Fibroblast of the conjunctiva (primary cell): ENCODE measurements at regions not wholly inside any gene's neighbourhood (a gene's known extent, or its start where the extent isn't known, plus 50 kb on each side); places are given as distances from the start of the nearest gene placed in this dataset.

ENCODE experiments used
- DNase-seq: peaks from one replicate; pipeline ENCODE4 v3.0.0-alpha.2; 2010; ENCODE audit warnings: low read depth

DNA sequence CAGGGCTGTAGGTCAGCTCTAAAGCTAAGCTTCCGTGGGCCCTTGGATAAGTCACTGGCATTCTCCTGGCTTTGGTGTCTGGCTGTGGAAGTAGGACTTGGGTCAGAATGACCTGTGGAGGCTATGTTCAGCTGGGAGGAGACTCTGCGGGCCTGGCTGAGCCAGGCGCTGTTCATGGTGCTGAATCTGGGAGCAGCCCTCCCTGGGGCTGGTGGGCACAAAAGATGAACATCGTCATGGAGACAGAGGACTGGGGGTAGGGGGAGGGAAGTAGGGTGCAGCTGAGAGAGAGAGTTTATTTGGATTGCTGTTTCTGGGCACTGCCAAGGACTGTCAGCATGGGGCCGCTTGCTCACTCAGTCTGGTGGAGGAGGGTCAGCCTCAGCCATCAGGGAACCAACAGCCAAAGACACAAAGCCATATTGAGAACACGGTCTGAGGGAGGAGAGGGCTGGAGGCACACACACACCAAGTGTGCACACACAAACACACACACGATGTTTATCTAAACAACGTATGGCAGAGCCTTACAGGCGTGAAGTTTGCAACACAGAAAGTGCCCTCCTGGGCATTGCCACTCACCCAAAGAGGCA lies 120.7 kb upstream of the LINGO1 start:
- DNase-seq = no peak

DNA sequence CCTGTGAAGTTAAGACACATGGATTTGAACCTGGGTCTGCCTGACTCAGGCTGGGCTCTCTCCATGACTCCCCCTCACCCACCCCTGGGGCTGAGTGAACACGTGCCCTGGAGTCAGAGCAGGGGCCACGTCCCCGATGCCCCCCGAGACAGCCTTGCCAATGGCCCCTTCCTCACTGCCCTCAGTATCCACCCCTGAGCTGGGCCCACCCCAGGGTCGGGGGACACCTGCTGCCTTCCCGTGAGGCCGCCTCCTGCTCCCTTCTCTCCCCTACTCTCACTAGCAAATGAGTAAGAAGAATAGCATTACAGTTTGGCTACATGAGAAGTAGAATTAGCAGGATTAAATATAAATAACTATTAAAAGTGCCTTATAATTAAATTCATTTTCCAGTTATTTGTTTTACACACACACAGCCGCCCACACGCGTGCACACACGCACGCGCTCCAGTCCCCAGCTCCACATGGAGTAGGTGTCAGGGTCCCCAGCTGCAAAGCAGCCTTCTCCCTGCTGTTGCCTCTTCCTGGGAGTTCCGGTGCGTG lies 117.4 kb upstream of the LINGO1 start:
- DNase-seq = no peak

DNA sequence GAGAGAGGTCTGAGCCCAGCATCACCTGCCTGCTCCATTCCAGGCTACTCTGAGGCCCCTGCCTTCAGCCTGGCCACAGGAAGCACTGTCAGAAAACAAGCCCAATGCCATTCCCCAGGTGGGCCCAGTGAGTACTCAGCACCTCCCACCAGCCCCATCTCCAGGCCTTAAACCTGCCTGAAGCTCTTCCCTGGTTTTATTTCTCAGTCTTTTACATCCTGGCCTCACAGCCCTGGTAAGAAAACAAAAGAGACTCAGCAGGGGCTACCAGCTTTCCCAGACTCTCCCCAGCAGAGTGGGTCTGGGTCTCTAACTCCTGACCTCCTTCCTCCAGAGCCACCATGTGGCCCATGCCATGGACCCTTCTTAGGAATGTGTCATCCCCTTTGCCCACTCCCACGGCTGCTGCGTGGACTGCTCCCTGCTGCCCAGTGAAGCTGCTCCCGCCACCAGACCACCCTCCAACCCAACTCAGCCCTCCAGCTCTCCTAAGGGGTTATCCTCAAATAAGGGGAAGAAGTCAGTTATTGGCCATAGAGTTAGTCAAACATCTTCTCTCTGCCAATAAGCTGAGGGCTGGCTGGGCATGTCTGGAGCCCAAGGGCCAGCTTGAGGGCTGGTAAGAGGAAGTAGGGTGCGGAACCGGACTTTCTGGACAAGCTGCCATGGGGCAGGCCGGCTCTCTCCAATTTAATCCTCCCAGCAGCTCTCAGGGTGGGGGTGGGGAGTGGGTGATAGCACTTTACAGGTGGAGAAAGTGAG lies 116.7 kb upstream of the LINGO1 start:
- no peak for DNase-seq

DNA sequence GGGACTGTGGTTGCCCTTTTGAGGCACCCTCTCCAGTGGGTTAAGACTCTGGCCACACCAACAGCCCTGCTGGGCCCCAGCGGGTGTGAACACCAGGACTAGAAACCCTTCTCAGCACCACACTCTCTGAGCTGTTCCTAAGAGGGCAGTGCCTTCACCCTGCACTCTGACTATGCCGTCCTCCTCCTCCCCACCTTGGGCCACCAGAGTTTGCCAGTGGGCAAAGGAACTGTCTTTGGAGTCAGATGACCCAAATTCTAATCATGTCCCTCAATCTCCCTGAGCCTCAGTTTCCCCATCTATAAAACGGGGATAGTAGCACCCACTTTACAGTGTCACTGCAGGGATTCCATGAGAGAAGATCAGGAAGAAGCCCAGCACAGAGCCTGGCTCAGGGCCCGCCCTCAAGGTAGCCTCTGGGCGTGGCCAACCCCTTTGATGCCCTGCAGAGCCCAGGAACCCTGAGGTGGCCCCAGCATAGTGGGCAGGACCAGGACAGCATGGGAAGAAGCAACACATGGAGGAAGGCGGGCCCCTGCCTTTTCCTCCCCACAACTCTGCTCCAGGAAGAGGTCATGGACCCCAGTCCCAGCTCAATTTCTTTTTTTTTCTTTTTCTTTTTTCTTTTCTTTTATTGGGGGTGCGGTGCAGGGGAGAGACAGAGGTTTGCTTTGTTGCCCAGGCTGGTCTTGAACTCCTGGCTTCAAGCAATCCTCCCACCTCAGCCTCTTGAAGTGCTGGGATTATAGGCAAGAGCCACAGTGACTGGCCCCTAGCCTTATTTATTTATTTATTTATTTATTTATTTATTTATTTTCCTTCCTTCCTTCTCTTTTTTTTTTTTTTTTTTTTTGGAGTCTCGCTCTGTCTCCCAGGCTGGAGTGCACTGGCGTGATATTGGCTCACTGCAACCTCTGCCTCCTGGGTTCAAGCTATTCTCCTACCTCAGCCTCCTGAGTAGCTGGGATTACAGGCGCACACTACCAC lies 115.7 kb upstream of the LINGO1 start:
- no peak for DNase-seq

DNA sequence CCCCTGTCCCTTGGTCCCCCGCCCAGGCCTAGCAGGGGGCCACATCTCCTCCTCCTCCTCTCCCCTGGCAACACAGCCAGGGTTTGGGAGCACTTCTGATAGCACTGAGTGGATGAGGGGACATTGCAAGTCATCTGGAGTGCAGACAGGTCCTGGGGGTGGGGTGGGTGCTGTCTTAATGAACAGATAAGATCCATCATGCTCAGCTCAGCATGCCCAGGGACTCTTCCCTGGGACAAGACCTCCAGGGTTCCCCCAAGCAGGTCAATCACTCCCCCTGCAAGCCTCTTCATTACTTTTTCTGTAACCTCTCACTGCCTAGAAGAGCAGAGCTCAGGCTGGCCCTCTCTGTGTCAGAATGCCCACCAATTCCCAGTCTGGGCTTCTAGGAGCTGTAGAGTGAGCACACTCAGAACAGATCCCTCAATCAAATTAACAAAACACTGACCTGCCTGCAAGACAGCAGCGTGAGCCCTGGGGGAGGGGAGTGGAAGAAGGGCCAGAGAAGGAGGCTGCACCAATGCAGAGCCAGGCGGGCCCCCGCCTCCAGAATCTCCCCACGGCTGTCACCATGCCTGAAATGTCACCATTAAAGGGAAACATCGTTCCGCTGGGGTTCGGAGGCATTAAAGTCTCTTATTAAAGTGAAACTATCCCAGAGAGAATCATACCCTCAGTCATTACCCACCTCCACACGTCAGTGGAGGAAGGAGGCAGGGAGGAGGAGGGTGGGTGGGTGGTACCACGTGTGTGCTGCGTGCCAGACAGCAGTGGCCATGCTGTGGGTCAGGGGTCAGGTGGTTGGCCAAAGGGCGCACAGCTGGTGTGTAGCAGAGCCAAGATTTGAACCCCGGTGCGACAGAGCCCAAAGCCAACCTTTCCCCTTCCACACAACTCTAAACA lies 114.7 kb upstream of the LINGO1 start:
- DNase-seq = no peak

DNA sequence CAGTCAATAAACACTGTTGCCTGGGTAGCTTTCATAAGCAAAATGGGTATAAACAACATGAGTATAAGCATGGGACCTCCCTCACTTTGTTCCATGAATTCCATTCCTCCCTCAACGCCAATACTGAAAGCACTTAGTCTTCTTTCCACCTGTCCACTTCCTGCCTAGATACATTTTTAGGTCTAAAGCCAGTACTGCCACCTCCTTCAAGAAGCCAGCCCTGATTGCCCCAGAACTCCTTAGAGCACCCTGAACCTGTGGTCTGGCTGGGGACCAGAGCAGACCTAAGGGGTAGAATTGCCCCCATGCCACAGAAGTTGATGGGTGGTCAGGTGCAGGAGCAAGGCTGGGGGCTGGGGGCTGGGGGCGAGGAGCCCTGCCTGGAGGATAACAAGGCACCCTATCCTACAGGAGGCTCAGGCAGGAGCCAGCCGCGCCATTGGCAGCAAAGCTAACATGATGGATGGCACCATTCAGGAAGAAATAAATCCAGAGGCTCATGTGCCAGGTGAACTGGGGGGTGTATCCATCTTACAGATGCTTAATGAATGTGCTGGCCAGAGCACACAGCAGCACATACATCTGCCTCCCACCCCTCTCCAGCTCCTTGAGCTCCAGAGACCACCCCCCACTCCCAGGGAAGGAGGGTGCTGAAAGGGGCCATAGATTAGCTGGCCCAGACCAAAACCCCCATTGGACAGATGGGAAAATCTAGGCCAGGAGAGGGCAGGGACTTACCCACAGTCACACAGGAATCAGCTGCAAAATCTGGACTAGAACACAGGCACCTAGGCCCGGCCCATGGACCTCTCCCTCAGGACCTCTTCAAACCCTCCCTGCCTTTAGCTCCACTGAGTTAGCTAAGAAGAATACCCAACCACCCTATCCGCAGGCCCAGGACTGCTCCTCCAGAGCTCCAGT lies 113.8 kb upstream of the LINGO1 start:
- no peak for DNase-seq

DNA sequence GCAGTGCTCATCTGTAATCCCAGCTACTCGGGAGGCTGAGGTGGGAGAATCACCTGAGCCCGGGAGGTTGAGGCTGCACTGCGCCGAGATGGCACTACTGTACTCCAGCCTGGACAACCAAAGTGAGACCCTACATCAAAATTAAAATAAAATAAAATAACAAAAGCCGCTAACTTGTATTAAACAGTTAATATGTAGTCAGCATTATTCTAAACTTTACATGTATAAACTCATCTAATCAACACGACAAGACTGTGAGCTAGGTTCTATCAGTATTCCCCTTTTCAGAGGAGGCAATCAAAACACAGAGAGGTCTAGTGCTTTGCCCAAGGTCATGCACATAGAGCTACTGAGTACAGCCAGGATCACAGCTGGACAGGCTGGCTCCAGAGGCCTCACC lies 111.7 kb upstream of the LINGO1 start:
- DNase-seq = no peak

DNA sequence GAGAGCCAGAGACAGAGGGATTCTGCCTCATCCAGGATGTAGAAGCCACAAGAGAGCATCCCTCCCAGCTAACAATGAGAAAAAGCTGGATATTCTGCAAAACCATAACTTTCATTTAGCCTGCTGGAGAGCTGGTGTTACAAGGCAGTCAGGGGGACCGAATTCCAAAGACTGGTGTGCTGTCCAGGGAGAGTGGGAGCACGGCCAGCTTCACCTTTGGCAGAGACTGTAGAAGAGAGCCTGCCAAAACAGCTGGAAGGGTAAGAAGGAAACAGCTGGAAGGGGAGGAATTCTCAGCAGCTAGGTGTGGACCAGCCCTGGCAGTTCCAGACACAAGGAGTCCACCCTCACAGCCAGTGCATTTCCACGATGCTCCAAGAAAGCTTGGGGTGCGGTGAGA lies 109.9 kb upstream of the LINGO1 start:
- DNase-seq = no peak

DNA sequence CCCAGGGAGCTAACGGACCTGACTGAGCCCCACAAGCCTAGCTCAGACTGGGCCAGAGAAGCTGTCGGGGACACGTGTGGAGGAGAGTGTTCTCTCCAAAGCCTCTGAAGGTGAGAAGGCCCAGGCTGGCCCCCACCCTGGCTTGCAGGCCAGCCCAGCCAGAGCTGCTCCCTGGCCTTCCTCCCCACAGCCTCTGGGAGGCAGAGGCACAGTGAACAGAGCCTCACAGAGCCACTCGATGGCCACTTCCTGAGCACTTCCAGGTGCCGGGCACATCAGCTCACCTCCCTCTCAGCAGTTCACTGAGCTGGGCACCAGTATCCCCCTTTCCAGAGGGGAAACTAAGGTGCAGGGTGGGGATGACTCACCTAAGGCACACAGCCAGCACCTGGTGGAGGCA lies 109.4 kb upstream of the LINGO1 start:
- no peak for DNase-seq

DNA sequence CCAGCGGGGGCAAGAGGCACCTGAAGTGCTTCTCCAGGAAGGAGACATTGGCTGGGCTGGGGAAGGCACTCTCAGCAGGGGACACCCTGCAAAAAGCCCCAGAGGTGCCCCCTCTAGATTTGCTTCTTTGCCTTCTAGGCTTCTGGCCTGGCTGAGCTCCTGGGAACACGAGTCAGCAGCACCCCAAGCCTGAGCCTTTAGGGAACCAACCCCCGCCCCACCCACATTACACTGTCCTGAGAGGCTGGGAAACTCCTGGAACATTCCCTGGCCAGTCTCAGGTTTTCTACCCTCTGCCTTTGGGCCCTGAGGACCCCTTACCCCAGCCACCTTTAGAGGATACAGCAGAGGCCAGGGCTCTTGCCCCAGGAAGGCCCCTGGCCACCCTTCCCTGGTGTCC lies 108.4 kb upstream of the LINGO1 start:
- DNase-seq = no peak

DNA sequence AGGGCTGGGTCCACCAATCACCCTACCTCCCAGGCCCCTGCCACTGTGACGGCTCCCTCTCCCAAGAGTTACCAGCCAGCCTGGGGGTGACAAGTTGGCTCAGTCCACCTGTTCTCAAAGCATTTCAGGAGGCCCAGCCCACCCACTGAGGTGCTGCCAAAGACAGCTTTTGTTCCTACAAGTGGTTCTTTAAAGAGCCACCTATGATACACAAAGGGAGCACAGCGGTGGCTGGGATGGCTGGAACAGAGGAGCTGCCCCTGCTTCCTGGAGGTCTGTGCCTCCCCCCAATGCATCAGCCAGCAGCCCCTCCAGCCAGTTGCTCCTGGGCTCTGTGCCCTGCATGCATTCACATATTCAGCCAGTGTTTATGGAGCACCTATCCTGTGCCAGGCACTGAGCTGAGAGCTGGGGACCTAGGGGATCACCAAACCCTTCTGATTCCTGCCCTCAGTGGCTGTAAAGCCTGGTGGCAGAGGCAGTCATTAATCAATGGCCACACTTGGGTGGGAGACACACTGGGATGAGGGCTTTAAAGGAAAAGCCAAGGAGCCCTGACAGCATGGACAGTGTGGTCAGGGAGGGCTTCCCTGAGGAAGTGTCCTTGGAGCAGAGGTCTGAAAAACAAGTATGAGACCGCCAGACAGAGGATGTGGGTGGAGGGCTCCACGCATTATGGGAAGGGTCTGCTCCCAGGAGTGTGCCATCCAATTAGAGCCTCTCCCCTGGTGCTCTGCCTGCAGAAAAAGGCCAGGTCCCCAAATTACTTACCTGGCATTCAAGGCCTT lies 107.1 kb upstream of the LINGO1 start:
- no peak for DNase-seq

DNA sequence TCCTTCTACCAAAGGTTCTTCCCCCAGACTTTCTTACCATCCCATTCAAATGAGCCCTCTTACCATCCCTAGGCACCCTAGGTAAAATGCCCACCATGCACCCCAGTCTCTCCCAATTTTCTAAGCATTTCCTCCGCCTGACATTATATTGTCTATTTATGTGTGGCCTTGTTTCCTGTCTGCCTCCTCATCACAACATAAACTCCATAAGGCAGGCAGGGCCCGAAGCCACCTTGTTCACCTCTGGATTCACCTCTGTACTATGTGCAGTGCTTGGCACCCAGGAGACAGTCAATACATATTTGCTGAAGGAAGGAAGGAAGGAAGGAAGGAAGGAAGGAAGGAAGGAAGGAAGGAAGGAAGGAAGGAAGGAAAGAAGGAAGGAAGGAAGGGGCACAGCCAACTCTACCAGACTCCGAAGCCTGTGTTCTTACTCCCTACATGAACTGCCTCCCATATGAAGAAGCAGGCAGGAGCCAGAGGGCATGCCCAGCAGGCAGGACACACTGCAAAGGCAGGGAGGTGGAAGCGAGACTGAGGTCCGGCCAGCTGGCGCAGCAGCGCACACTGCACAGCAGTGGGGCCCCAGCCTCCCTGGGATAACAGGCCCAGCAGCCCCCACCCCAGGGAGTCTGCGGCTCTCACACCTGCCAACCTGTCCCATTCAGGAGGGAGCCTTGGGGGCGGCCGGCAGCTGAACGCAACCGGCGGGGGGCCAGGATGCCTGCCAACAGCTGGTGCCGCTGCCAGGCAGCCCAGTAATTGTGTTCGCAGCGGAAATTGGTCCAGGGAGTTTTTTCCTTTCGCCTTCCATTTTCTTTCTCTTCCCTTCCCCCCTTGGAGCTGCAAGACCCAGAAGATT lies 106.0 kb upstream of the LINGO1 start:
- no peak for DNase-seq

DNA sequence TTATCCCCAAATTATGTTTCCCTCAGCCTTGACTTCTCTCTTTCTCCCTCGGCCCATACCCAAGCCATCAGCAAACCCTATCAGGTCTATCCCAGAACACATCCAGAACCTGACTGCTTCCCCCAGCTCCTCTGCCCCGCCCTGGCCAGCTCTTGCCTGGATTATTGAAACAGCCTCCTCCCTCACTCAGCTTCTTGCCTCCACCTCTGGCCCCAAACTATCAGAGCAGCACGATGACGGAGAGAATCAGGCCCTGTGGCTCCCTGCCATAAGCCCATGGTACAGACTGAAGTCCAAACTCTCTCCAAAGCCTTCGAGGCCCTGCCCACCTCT lies 105.3 kb upstream of the LINGO1 start:
- no peak for DNase-seq

DNA sequence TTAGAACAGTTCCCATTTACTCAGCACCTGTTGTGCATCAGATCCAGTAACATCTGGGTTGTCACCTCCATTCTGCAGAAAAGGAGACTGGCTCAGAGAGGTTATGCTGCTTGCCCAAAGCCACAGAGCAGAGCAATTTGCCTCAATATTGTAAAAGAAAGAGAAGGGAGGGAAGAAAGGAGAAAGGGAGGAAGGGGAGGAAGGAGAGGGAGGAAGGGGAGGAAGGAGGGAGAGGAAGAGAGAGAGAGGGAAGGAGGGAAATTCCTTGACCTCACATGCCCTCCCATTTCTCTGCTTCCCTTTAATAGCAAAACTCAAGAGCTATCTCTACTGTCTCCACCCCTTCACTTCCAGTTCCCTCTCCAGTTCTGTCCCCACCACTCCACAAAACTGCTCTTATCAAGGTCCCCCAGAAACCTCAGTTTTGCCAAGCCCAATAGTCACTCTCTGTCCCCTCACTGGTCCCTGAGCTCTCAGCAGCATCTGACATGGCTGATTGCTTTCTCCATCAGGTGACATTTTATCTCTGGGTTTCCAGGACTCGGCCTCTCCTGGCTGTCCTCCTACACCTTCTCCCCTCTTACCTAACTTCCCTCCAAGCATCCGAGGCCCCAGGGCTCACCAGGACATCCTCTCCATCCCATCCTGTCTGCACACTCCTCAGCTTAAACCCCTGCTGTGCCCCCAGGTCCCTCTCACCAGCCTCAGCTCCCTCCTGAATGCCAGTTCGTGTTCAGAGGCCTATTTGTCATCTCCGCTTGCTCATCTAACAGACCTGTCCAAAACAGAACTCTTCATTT lies 104.7 kb upstream of the LINGO1 start:
- no peak for DNase-seq

DNA sequence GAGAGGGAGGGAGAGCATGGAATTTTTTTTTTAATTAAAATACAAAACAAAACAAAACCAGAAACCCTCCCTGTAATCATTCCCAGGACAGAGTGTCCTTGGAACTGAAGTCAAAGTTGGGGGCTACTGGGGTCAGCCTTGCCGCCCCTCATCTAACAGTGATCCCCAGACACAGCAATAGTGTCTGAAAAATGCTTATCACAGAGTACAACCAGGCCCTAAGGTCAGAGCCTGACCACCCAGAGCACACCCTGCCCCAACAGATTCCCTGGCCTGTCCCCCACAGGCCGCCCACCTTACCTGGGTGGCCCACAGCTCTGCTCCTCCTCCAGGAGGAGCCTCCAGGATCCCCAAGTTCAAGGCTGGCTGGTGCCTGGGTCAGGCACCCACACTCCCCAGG lies 101.6 kb upstream of the LINGO1 start:
- no peak for DNase-seq

DNA sequence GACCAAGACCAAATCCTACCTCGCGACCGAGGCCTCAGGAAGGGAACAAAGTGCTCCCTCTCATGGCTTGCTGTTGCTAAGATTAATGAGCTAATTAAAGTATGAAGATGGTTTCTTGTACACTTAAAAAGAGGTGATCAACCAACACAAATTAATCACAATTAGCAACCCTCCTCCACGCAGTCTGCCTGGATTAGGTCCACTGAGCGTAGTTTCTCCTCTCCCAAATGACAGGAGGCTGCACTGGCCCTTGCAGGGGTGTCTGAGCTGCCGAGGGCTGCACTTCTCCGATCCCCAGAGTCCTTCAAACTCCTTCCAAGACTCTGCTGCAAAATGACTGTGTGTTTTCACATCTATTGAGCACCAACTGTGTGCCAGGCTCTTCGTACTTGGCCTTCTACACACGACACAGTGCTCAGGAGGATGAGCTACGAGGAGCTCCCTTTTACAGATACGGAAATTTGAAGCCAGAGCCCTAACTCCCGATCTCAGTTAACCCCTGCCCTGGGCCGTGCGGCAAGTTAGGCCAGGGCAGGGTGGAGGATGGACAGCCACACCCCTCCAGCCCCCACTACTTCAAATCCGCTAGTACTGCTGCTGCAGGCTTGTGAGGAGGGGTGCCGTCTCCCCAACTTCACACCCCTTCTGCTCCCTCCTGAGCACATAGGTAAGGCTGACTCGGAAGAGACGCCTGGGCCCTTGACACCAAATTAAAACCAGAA lies 101.0 kb upstream of the LINGO1 start:
- no peak for DNase-seq
